ENCODE measurements at regions not wholly inside any gene's neighbourhood (a gene's known extent, or its start where the extent isn't known, plus 50 kb on each side); places are given as distances from the start of the nearest gene placed in this dataset.

GRCh38 chr5:111847052-111847925 lies 90.3 kb upstream of the NREP start:
- Histone ChIP-seq H3K36me3 (no peaks in the 10 kb centered on the region), H3K4me3 (no peak overlapping the region), H3K4me1 (no peaks in the 10 kb centered on the region), H3K27ac (no peak overlapping the region), H3K27me3 (no peaks in the 10 kb centered on the region), H3K9me3 (no peaks in the 10 kb centered on the region)
- intact Hi-C loops (cut with DNase I; ENCODE audit: low total_unique reads), result no loop called here
- DNase-seq (ENCODE audit: low spot score in 2 of 2), result no peak
- TF ChIP-seq, protein P1, sequence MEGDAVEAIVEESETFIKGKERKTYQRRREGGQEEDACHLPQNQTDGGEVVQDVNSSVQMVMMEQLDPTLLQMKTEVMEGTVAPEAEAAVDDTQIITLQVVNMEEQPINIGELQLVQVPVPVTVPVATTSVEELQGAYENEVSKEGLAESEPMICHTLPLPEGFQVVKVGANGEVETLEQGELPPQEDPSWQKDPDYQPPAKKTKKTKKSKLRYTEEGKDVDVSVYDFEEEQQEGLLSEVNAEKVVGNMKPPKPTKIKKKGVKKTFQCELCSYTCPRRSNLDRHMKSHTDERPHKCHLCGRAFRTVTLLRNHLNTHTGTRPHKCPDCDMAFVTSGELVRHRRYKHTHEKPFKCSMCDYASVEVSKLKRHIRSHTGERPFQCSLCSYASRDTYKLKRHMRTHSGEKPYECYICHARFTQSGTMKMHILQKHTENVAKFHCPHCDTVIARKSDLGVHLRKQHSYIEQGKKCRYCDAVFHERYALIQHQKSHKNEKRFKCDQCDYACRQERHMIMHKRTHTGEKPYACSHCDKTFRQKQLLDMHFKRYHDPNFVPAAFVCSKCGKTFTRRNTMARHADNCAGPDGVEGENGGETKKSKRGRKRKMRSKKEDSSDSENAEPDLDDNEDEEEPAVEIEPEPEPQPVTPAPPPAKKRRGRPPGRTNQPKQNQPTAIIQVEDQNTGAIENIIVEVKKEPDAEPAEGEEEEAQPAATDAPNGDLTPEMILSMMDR (IDR thresholded peaks at IDR 0.05), result no peak
- TF ChIP-seq POLR2A (IDR thresholded peaks at IDR 0.05), result no peak
- TF ChIP-seq POLR2AphosphoS5 (IDR thresholded peaks at IDR 0.05), result no peak

GRCh38 chr5:111840036-111840674 lies 83.2 kb upstream of the NREP start:
- TF ChIP-seq POLR2A (IDR thresholded peaks at IDR 0.05) (no peak), POLR2AphosphoS5 (IDR thresholded peaks at IDR 0.05) (no peak)
- TF ChIP-seq, protein P1 (IDR thresholded peaks at IDR 0.05), result no peak
- Histone ChIP-seq H3K27me3 (no peaks in the 10 kb centered on the region), H3K4me1 (no peaks in the 10 kb centered on the region), H3K36me3 (no peaks in the 10 kb centered on the region), H3K27ac (no peak overlapping the region), H3K4me3 (no peak overlapping the region), H3K9me3 (no peaks in the 10 kb centered on the region)
- DNase-seq (ENCODE audit: low spot score in 2 of 2), result no peak
- intact Hi-C loops (cut with DNase I; ENCODE audit: low total_unique reads), result no loop called here

- Histone ChIP-seq H3K9me3 (no peaks in the 10 kb centered on the region), H3K4me1 (no peaks in the 10 kb centered on the region), H3K4me3 (no peak overlapping the region), H3K27ac (no peak overlapping the region), H3K27me3 (no peaks in the 10 kb centered on the region), H3K36me3 (no peaks in the 10 kb centered on the region)
- intact Hi-C loops (cut with DNase I; ENCODE audit: low total_unique reads), result no loop called here
- TF ChIP-seq POLR2A (IDR thresholded peaks at IDR 0.05), result no peak
- TF ChIP-seq, protein P1 (IDR thresholded peaks at IDR 0.05), result no peak
- TF ChIP-seq POLR2AphosphoS5 (IDR thresholded peaks at IDR 0.05), result no peak
- no peak for DNase-seq (ENCODE audit: low spot score in 2 of 2)
Observed at GRCh38 chr5:111839438-111839837, 82.4 kb upstream of the NREP start.

DNA sequence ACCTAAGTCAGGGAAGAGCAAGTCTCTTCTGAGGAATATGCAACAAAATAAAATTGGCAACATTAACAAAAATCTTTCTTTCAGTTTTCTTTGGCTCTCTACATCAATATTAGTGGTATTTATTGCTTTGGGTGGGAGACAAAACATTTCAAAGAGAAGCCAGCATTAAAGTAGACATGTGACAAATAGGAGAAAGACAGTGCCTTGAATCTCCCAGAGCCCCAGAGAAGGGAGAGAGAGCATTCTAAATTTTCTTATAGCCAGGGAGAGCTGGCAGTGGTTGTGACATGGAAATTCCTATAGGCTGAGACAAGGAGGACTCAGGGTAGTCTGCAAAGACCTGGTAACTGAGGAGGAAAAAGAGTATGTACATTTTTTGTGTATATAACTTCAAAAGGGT lies 79.4 kb upstream of the NREP start:
- no peak overlapping the region for H3K4me3 ChIP-seq
- no peak for DNase-seq (ENCODE audit: low spot score in 2 of 2)
- intact Hi-C loops (cut with DNase I; ENCODE audit: low total_unique reads), result no loop called here
- H3K27me3 ChIP-seq, result no peaks in the 10 kb centered on the region
- no peak overlapping the region for H3K27ac ChIP-seq
- no peaks in the 10 kb centered on the region for H3K4me1 ChIP-seq
- H3K9me3 ChIP-seq, result no peaks in the 10 kb centered on the region
- no peaks in the 10 kb centered on the region for H3K36me3 ChIP-seq
- TF ChIP-seq POLR2AphosphoS5 (IDR thresholded peaks at IDR 0.05), result no peak
- TF ChIP-seq, protein P1 (IDR thresholded peaks at IDR 0.05), result no peak
- TF ChIP-seq POLR2A (IDR thresholded peaks at IDR 0.05), result no peak

DNA sequence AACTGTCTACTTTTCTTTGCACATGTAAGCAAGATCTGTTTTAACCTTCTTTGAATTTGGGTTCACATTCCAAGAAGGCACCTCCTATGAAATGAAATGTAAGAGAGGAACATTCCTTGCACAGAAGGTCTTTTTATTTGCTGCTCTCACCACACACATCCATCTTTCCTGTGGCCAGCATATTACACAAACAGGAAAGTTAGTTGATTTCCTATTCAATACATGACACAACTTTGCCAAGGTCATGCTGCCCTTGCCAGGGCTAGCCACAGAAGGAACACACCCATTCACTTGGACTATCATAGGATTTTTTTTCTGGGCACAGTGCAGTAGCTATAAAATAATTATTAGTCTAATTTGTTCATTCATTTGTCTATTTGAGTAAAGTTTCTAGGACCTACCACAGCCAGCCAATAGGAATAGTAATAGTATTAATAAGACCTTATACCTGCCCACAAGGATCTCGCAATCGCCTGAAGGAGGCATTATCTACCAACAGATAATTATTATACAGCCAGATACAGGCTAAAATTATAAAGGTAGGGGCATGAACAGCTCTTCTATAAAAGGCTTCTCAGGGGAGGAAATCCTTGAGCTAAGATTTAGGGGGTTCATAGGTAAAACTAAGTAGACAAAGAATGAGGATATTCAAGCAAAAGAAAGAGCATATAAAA lies 78.1 kb upstream of the NREP start:
- Histone ChIP-seq H3K4me1 (no peaks in the 10 kb centered on the region), H3K4me3 (no peak overlapping the region), H3K27me3 (no peaks in the 10 kb centered on the region), H3K9me3 (no peaks in the 10 kb centered on the region), H3K27ac (no peak overlapping the region), H3K36me3 (no peaks in the 10 kb centered on the region)
- intact Hi-C loops (cut with DNase I; ENCODE audit: low total_unique reads), result no loop called here
- no peak for TF ChIP-seq POLR2AphosphoS5 (IDR thresholded peaks at IDR 0.05)
- TF ChIP-seq, protein P1 (IDR thresholded peaks at IDR 0.05), result no peak
- TF ChIP-seq POLR2A (IDR thresholded peaks at IDR 0.05), result no peak
- no peak for DNase-seq (ENCODE audit: low spot score in 2 of 2)
